ENCODE measurements at regions not wholly inside any gene's neighbourhood (a gene's known extent, or its start where the extent isn't known, plus 50 kb on each side); places are given as distances from the start of the nearest gene placed in this dataset.

DNA sequence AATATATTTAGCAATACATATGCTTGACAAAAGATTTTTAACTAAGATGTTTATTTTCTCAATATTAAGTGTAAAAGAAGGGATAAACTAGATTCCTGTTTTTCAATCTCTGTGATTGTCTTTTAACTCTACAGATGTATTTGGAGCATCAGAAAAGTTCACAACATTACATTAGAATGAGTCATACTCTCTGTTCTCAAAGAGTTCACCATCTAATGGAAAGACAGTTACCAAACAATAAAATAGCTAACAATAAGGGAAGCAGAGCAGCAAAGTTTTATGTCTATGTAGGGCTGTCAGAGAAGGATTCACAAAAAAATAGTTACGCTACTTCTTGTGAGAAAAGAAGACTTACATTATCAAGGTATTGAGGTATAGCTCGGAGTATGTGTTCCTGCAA, 109.2 kb upstream of the MAP2 start:
- TF ChIP-seq, protein P1, sequence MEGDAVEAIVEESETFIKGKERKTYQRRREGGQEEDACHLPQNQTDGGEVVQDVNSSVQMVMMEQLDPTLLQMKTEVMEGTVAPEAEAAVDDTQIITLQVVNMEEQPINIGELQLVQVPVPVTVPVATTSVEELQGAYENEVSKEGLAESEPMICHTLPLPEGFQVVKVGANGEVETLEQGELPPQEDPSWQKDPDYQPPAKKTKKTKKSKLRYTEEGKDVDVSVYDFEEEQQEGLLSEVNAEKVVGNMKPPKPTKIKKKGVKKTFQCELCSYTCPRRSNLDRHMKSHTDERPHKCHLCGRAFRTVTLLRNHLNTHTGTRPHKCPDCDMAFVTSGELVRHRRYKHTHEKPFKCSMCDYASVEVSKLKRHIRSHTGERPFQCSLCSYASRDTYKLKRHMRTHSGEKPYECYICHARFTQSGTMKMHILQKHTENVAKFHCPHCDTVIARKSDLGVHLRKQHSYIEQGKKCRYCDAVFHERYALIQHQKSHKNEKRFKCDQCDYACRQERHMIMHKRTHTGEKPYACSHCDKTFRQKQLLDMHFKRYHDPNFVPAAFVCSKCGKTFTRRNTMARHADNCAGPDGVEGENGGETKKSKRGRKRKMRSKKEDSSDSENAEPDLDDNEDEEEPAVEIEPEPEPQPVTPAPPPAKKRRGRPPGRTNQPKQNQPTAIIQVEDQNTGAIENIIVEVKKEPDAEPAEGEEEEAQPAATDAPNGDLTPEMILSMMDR (conservative IDR thresholded peaks at IDR 0.05) = no peak
- no peak overlapping the region for H3K27ac ChIP-seq

DNA sequence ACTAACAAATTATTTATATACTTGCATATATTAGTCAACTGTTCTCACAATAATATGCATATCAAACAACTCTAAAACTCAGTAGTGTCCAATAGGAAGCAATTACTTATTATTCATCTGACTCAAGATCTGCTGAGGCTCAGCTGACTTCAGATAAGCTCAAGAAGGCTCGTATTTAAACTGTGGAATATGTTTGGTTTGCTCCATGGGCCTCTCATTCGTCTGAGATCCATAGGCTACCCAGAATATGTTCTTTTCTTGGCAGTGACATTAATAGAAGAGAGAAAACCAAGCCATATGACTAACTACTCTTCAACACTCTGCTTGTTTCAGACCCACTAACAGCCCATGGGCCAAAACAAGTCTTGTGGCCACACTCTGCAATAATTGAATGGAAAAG, 107.7 kb upstream of the MAP2 start:
- no peak overlapping the region for H3K27ac ChIP-seq
- TF ChIP-seq, protein P1 (conservative IDR thresholded peaks at IDR 0.05) = no peak

DNA sequence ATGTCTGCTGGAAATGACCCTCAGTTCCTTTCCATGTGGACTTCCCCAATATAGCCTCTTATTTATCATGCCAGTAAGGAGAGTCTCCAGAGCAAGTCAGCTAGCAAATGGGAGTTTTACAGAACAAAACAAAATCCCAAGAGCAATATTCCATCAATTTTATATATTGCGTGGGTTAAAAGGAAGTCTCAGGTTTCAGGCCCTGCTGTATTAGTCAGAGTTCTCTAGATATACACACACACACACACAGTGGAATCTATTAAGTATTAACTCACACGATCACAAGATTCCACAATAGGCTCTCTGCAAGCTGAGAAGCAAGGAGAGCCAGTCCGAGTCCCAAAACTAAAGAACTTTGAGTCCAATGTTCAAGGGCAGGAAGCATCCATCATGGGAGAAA, 102.8 kb upstream of the MAP2 start:
- TF ChIP-seq, protein P1 (conservative IDR thresholded peaks at IDR 0.05) = no peak
- H3K27ac ChIP-seq = no peak overlapping the region

DNA sequence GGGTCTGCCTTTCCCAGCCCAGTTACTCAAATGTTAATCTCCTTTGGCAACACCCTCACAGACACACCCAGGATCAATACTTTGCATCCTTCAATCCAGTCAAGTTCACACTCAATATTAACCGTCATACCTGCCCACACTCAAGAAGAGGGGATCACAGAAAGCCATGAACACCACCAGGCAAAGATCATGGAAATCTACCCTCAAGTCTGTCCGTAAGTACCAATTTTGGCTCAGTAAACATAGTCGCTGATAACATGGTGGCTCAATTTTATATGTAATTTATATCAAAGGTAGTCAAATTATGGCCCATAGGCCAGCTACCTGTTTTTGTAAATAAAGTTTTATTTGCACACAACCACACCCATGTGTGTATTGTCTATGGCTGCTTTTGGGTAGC, 102.3 kb upstream of the MAP2 start:
- TF ChIP-seq, protein P1 (conservative IDR thresholded peaks at IDR 0.05) = no peak

DNA sequence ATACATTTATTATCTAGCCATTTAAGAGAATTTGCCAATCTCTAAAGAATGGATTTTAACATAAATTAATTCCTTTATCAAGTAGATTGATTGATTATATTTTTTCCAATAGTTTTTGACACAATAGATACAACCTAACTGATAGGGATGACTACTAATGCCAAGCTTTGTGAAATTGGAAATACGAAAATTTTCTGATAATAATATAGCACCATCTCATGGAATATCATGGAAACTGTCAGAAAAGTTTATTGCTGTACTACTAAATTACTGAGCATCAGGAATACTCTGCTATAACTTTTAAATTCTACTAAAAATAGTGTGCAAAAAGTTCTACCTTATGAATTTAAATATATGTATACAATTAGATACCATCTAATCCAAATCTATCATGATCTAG, 101.8 kb upstream of the MAP2 start:
- no peak overlapping the region for H3K27ac ChIP-seq

More for the DNA sequence above, 102.3 kb upstream of the MAP2 start:
- H3K27ac ChIP-seq = no peak overlapping the region

DNA sequence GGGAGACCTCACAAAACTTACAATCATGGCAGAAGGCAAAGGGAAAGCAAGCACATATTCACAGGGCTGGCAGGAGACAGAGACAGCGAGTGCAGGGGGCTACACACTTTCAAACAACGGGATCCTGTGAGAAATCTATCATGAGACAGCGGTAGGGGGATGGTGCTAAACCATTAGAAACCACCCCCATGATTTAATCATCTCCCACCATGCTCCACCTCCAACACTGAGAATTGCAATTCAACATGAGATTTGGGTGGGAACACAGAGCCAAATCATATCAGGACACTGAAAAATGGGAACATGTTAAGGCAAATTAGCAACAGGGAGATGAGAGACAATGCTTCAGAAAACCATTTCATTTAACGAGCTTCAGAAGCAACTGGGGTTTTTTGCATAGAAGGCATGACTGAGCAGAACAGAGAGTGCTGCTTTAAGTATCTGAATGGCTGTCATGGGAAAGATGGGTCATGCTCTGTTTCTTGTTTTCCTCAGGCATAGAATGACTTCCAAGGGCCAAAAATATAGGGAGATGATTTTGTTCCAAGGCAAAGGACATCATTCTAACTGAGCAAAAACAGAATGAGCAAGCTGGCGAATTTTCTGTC, 100.8 kb upstream of the MAP2 start:
- no peak overlapping the region for H3K27ac ChIP-seq
- TF ChIP-seq, protein P1 (conservative IDR thresholded peaks at IDR 0.05) = no peak

More for the DNA sequence above, 101.8 kb upstream of the MAP2 start:
- TF ChIP-seq, protein P1 (conservative IDR thresholded peaks at IDR 0.05) = peak; percentile 71

DNA sequence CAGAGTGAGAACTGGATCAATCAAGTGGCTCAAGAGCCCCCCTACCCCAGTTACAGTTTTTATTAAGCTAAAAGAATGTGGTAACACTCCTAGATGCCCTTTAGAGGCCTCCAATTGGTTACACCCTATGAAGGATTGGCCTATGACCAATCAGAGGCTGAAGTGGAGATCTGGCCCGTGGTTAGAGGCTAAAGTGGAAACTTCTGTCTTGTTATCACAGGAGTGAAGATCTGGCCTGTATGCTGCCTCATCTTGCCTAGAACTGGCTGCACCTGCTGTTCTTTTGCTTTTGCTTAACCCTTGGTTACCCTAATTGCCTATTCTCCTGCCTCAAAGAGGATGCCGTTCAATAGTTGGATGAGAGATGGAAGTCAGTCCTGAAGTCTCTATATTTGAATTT, 100.1 kb upstream of the MAP2 start:
- H3K27ac ChIP-seq = no peak overlapping the region
- TF ChIP-seq, protein P1 (conservative IDR thresholded peaks at IDR 0.05) = no peak

All from VCaP (cell line).